Thyroid gland (tissue), 4 donors: ENCODE measurements at regions not wholly inside any gene's neighbourhood (a gene's known extent, or its start where the extent isn't known, plus 50 kb on each side); places are given as distances from the start of the nearest gene placed in this dataset.

Experiments
- DNase-seq, 2 donors: peaks; one replicate each; pipeline ENCODE4 v3.0.0-alpha.2; 2019
- H3K27ac ChIP-seq, 3 donors: fragments of 200-600 bp; sonication (generic); 1 replicate in 2 of 3; 2 replicates in 1 of 3; pipeline ENCODE4 v1.5.1; 2016 to 2019; ENCODE audit warnings: mild to moderate bottlenecking in 1 of 3, moderate library complexity in 1 of 3
- H3K27me3 ChIP-seq: fragments of 200-600 bp; sonication (generic); one replicate; pipeline ENCODE4 v1.5.1; 2019
- H3K36me3 ChIP-seq, 2 donors: fragments of 200-600 bp; sonication (generic); one replicate each; pipeline ENCODE4 v1.5.1; 2016 to 2019
- H3K4me1 ChIP-seq, 2 donors: fragments of 200-600 bp; sonication (generic); one replicate each; pipeline ENCODE4 v1.5.1; 2017 to 2019
- H3K4me3 ChIP-seq, 3 donors: fragments of 200-600 bp; sonication (generic); replicated peaks in 1 of 3; 1 replicate in 2 of 3; 2 replicates in 1 of 3; pipeline ENCODE4 v1.5.1; 2016; ENCODE audit warnings: mild to moderate bottlenecking in 1 of 3
- H3K9me3 ChIP-seq: fragments of 200-600 bp; sonication (generic); one replicate; pipeline ENCODE4 v1.5.1; 2017
- CTCF ChIP-seq, 6 experiments: fragments of 200-600 bp in 3 of 6; fragments of 450-650 bp in 3 of 6; sonication (generic) in 3 of 6; IDR thresholded peaks; one replicate each; pipeline ENCODE4 v1.5.1; 2016 to 2019; ENCODE audit warnings: antibody characterized with exemption in 6 of 6, mild to moderate bottlenecking in 2 of 6, inconsistent platforms in 1 of 6, moderate library complexity in 1 of 6
- POLR2A ChIP-seq, 2 donors: fragments of 450-650 bp; IDR thresholded peaks; one replicate each; pipeline ENCODE4 v1.6.1; 2017; ENCODE audit warnings: antibody characterized with exemption in 2 of 2, mild to moderate bottlenecking in 2 of 2, moderate library complexity in 1 of 2
- WGBS, 2 donors: methylation state at CpG; one replicate each; pipeline ENCODE4 v1.1.5; 2017; 5-methylcytosine and 5-hydroxymethylcytosine counted together
- intact Hi-C: fragments of 100-400 bp; cut with DNase I; formaldehyde crosslinking; loops from one replicate; pipeline ENCODE4 v1.15.1; 2023

GRCh38 chr2:217151509-217152206 lies 291.8 kb upstream of the TNP1 start:
- intact Hi-C loops = no loop called here
- Histone ChIP-seq H3K4me1 (no peaks in the 10 kb centered on the region), H3K27ac (no peak overlapping the region), H3K4me3 (no peak overlapping the region), H3K36me3 (no peaks in the 10 kb centered on the region), H3K9me3 (no peaks in the 10 kb centered on the region), H3K27me3 (no peaks in the 10 kb centered on the region)
- DNase-seq = no peak
- no peak for TF ChIP-seq POLR2A (IDR thresholded peaks at IDR 0.05)
- TF ChIP-seq CTCF (IDR thresholded peaks at IDR 0.05) = no peak
- 81 to 85% methylated on average over 10 of the region's 10 CpGs for WGBS, 2 donors

- intact Hi-C loops = no loop called here
- WGBS, 2 donors = 93 to 94% methylated on average over 4 of the region's 4 CpGs
- DNase-seq = no peak
- no peaks in the 10 kb centered on the region for H3K9me3 ChIP-seq
- H3K4me1 ChIP-seq = no peaks in the 10 kb centered on the region
- no peaks in the 10 kb centered on the region for H3K27me3 ChIP-seq
- TF ChIP-seq POLR2A (IDR thresholded peaks at IDR 0.05) = no peak
- no peaks in the 10 kb centered on the region for H3K36me3 ChIP-seq
- H3K4me3 ChIP-seq = no peak overlapping the region
- no peak overlapping the region for H3K27ac ChIP-seq
These were observed 290.4 kb upstream of the TNP1 start for GRCh38 chr2:217150236-217150635.

GRCh38 chr2:217149087-217149660 lies 289.3 kb upstream of the TNP1 start:
- 77 to 82% methylated on average over 4 of the region's 4 CpGs for WGBS, 2 donors
- H3K27me3 ChIP-seq = no peaks in the 10 kb centered on the region
- H3K27ac ChIP-seq = no peak overlapping the region

GRCh38 chr2:217147818-217148217 lies 288.0 kb upstream of the TNP1 start:
- no peaks in the 10 kb centered on the region for H3K9me3 ChIP-seq
- TF ChIP-seq POLR2A (IDR thresholded peaks at IDR 0.05) = no peak
- no peak for TF ChIP-seq CTCF (IDR thresholded peaks at IDR 0.05)
- intact Hi-C loops = no loop called here
- WGBS, 2 donors = 74 to 85% methylated on average over 2 of the region's 2 CpGs
- no peak overlapping the region for H3K4me3 ChIP-seq
- DNase-seq = no peak
- H3K27ac ChIP-seq = no peak overlapping the region
- no peaks in the 10 kb centered on the region for H3K27me3 ChIP-seq
- H3K36me3 ChIP-seq = no peaks in the 10 kb centered on the region
- no peaks in the 10 kb centered on the region for H3K4me1 ChIP-seq

More at GRCh38 chr2:217149087-217149660, 289.3 kb upstream of the TNP1 start:
- Histone ChIP-seq H3K9me3 (no peaks in the 10 kb centered on the region), H3K4me1 (no peaks in the 10 kb centered on the region), H3K36me3 (no peaks in the 10 kb centered on the region), H3K4me3 (no peak overlapping the region)
- intact Hi-C loops = no loop called here
- no peak for DNase-seq
- TF ChIP-seq POLR2A (IDR thresholded peaks at IDR 0.05) = no peak
- no peak for TF ChIP-seq CTCF (IDR thresholded peaks at IDR 0.05)

GRCh38 chr2:217146956-217147355 lies 287.1 kb upstream of the TNP1 start:
- no peaks in the 10 kb centered on the region for H3K36me3 ChIP-seq
- no peaks in the 10 kb centered on the region for H3K27me3 ChIP-seq
- no peak for DNase-seq
- TF ChIP-seq CTCF (IDR thresholded peaks at IDR 0.05) = no peak
- no peak for TF ChIP-seq POLR2A (IDR thresholded peaks at IDR 0.05)
- WGBS, 2 donors = 89 to 92% methylated on average over 4 of the region's 4 CpGs
- no peak overlapping the region for H3K4me3 ChIP-seq
- no peak overlapping the region for H3K27ac ChIP-seq
- intact Hi-C loops = no loop called here
- no peaks in the 10 kb centered on the region for H3K9me3 ChIP-seq
- H3K4me1 ChIP-seq = no peaks in the 10 kb centered on the region
